Loucy (cell line): ENCODE measurements at regions not wholly inside any gene's neighbourhood (a gene's known extent, or its start where the extent isn't known, plus 50 kb on each side); places are given as distances from the start of the nearest gene placed in this dataset.

Experiments
- CTCF ChIP-seq: fragments of 200-600 bp; sonication (generic); conservative IDR thresholded peaks from 2 replicates; pipeline ENCODE4 v1.5.1; 2014; ENCODE audit warnings: mild to moderate bottlenecking, antibody characterized with exemption, low read length
- EZH2phosphoT487 ChIP-seq: fragments of 200-600 bp; IDR thresholded peaks from 2 replicates; pipeline ENCODE4 v1.6.1; 2018; ENCODE audit warnings: antibody characterized with exemption, mild to moderate bottlenecking, moderate library complexity, borderline replicate concordance

GRCh38 chr5:33170411-33170810, 270.4 kb upstream of the TARS1 start:
- no peak for TF ChIP-seq CTCF
- no peak for TF ChIP-seq EZH2phosphoT487
